SK-N-SH (cell line): ENCODE measurements at regions not wholly inside any gene's neighbourhood (a gene's known extent, or its start where the extent isn't known, plus 50 kb on each side); places are given as distances from the start of the nearest gene placed in this dataset.

Experiments
- CTCF ChIA-PET: fragments of 300-600, 350-600 bp; formaldehyde crosslinking; extraction: SDS; loops from one replicate; lab custom pipeline; 2021; lab: Yijun Ruan, JAX
- POLR2A ChIA-PET: fragments of 350-600 bp; sonication (Branson Sonifier 250); formaldehyde crosslinking; extraction: SDS; loops from one replicate; lab custom pipeline; 2020; ENCODE audit warnings: antibody characterized with exemption, inconsistent platforms; lab: Yijun Ruan, JAX
- DNase-seq: peaks from one replicate; pipeline ENCODE4 v3.0.0; 2012
- H2AFZ ChIP-seq: fragments of 200-600 bp; sonication (generic); 2 replicates; pipeline ENCODE4 v1.8.1; 2016; ENCODE audit warnings: antibody characterized with exemption, mild to moderate bottlenecking, low read depth
- H3F3A ChIP-seq: fragments of 200-600 bp; sonication (generic); replicated peaks from 2 replicates; pipeline ENCODE3; 2016; ENCODE audit warnings: antibody characterized with exemption, mild to moderate bottlenecking; ENCODE audit not compliant: insufficient read depth
- H3K27ac ChIP-seq, 2 experiments: fragments of 200-500 bp in 1 of 2; fragments of 200-600 bp in 1 of 2; sonication (Bioruptor generic) in 1 of 2; sonication (generic), shearing (Covaris generic) in 1 of 2; 2 replicates each; pipeline versions ENCODE4 v1.5.1 to v1.6.1; 2014 to 2016; ENCODE audit warnings: low read depth in 2 of 2, inconsistent platforms in 1 of 2, low read length in 1 of 2, mild to moderate bottlenecking in 1 of 2, mixed read lengths in 1 of 2
- H3K27me3 ChIP-seq: fragments of 200-600 bp; sonication (generic), shearing (Covaris generic); 2 replicates; pipeline ENCODE4 v1.6.1; 2016; ENCODE audit warnings: mixed run types; ENCODE audit not compliant: insufficient read depth
- H3K36me3 ChIP-seq, 2 experiments: fragments of 200-500 bp in 1 of 2; fragments of 200-600 bp in 1 of 2; sonication (Bioruptor generic) in 1 of 2; sonication (generic) in 1 of 2; replicated peaks in 1 of 2; 2 replicates each; pipeline versions ENCODE3 to v1.5.1; 2014 to 2016; ENCODE audit warnings: low read length in 1 of 2, mild to moderate bottlenecking in 1 of 2; ENCODE audit not compliant: insufficient read depth in 2 of 2, control insufficient read depth in 1 of 2
- H3K4me1 ChIP-seq, 2 experiments: fragments of 200-500 bp in 1 of 2; fragments of 200-600 bp in 1 of 2; sonication (Bioruptor generic) in 1 of 2; sonication (generic), shearing (Covaris generic) in 1 of 2; 2 replicates each; pipeline versions ENCODE4 v1.5.1 to v1.6.1; 2014 to 2016; ENCODE audit warnings: low read depth in 1 of 2, low read length in 1 of 2, mixed run types in 1 of 2; ENCODE audit not compliant: insufficient read depth in 2 of 2, control insufficient read depth in 1 of 2
- H3K4me2 ChIP-seq: fragments of 200-600 bp; sonication (generic), shearing (Covaris generic); 2 replicates; pipeline ENCODE4 v1.6.1; 2017; ENCODE audit warnings: mixed run types
- H3K4me3 ChIP-seq, 2 experiments: fragments of 200-500 bp in 1 of 2; fragments of 200-600 bp in 1 of 2; sonication (Bioruptor generic) in 1 of 2; sonication (generic), shearing (Covaris generic) in 1 of 2; 2 replicates each; pipeline versions ENCODE4 v1.5.1 to v1.8.1; 2014 to 2016; ENCODE audit warnings: low read depth in 2 of 2, inconsistent platforms in 1 of 2, low read length in 1 of 2, mild to moderate bottlenecking in 1 of 2, mixed read lengths in 1 of 2, moderate library complexity in 1 of 2
- H3K79me2 ChIP-seq: fragments of 200-600 bp; sonication (generic); 2 replicates; pipeline ENCODE4 v1.8.1; 2017; ENCODE audit warnings: mild to moderate bottlenecking; ENCODE audit not compliant: insufficient read depth
- H3K9ac ChIP-seq: fragments of 200-600 bp; sonication (generic); 2 replicates; pipeline ENCODE4 v1.6.1; 2017; ENCODE audit warnings: mixed run types
- H3K9me2 ChIP-seq: fragments of 200-600 bp; sonication (generic); 2 replicates; pipeline ENCODE4 v1.6.1; 2017; ENCODE audit warnings: mixed run types
- H3K9me3 ChIP-seq: fragments of 200-600 bp; sonication (generic); 2 replicates; pipeline ENCODE4 v1.6.1; 2017; ENCODE audit warnings: mixed run types, mild to moderate bottlenecking, moderate library complexity
- H4K20me1 ChIP-seq: fragments of 200-600 bp; sonication (generic); 2 replicates; pipeline ENCODE4 v1.6.1; 2017; ENCODE audit warnings: mild to moderate bottlenecking, mixed run types; ENCODE audit not compliant: insufficient read depth
- CHD2 ChIP-seq: fragments of 150-350 bp; IDR thresholded peaks from 2 replicates; pipeline ENCODE4 v1.6.1; 2018; ENCODE audit warnings: low read length; ENCODE audit not compliant: partially characterized antibody
- CTCF ChIP-seq: fragments of 200-600 bp; sonication (generic); IDR thresholded peaks from 2 replicates; pipeline ENCODE4 v1.6.1; 2017; ENCODE audit warnings: antibody characterized with exemption, mild to moderate bottlenecking, moderate library complexity
- EZH2phosphoT487 ChIP-seq: fragments of 200-600 bp; sonication (generic); IDR thresholded peaks from 2 replicates; pipeline ENCODE4 v1.6.1; 2017; ENCODE audit warnings: low read depth, mixed run types, mild to moderate bottlenecking, antibody characterized with exemption, moderate library complexity, borderline replicate concordance
- FOSL2 ChIP-seq: IDR thresholded peaks from 2 replicates; pipeline ENCODE4 v1.4.0; 2012; ENCODE audit warnings: low read depth, mild to moderate bottlenecking, moderate library complexity, borderline replicate concordance
- GABPA ChIP-seq: IDR thresholded peaks from 2 replicates; pipeline ENCODE4 v1.4.0; 2012; ENCODE audit warnings: low read depth, mild to moderate bottlenecking
- IRF3 ChIP-seq: fragments of 150-350 bp; IDR thresholded peaks from 2 replicates; pipeline ENCODE4 v1.6.1; 2016; ENCODE audit warnings: mild to moderate bottlenecking, low read depth, low read length
- MEF2A ChIP-seq: IDR thresholded peaks from 2 replicates; pipeline ENCODE4 v1.4.0; 2012; ENCODE audit warnings: low read depth, borderline replicate concordance
- MXI1 ChIP-seq: IDR thresholded peaks from 2 replicates; pipeline ENCODE4 v1.6.1; 2012; ENCODE audit warnings: mild to moderate bottlenecking, low read depth, low read length, improper control_type of control experiment
- POLR2AphosphoS5 ChIP-seq: IDR thresholded peaks from 2 replicates; pipeline ENCODE4 v1.6.1; 2012; ENCODE audit warnings: low read depth, low read length
- SIN3A ChIP-seq: IDR thresholded peaks from 2 replicates; pipeline ENCODE4 v1.6.1; 2012; ENCODE audit warnings: low read depth, mild to moderate bottlenecking, low read length, moderate library complexity, borderline replicate concordance
- SMC3 ChIP-seq: IDR thresholded peaks from 2 replicates; pipeline ENCODE4 v1.6.1; 2012; ENCODE audit warnings: low read depth, low read length, improper control_type of control experiment
- TCF12 ChIP-seq: IDR thresholded peaks from 2 replicates; pipeline ENCODE4 v1.4.0; 2012
- USF2 ChIP-seq: fragments of 150-350 bp; IDR thresholded peaks from 2 replicates; pipeline ENCODE4 v1.6.1; 2017; ENCODE audit warnings: antibody characterized with exemption, low read length, low read depth, borderline replicate concordance
- ZBTB33 ChIP-seq: IDR thresholded peaks from 2 replicates; pipeline ENCODE4 v1.4.0; 2012; ENCODE audit warnings: low read depth, borderline replicate concordance
- WGBS: methylation state at CpG from one replicate; pipeline ENCODE4 v1.1.6; 2017; ENCODE audit warnings: low lambda C conversion rate; 5-methylcytosine and 5-hydroxymethylcytosine counted together

DNA sequence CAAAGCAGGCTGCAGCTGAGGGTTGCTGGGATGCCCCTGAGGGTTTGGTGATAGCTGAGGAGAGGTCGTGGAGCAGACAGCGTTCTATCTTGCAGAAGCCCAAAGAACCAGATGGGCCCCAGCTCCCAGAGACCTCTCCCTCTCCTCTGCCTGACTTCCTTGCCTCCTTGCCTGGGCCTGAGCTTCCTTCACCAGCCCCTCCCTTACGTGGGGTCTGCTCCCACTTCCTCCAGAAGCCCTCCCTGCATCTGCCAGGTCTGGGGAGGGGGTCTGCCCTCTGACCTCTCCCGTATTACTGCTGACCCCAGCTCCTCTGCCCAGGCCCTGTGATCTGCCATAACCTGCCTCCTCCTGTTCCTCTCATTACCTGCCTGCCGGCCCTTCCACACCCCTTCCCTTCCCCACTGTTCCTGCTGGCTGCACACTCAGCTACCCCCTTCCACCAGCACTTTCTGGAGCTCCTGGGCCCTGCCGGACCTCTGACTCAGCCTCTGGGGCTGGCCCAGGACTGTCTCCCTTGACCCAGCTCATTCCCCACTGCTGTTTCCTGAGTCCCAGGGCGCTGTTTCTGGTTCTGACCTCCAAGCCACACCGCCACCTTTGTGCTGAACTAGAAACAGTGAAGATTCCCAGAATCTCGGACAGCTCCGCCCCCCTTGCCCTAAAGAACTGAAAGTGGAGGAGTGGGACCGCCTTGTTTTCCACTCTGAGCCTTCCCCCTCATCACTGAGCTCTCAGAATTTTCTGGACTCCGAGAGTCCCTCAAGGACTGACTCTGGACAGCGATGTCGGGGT, 237.7 kb upstream of the C1orf174 start (continued):
- TF ChIP-seq ZBTB33 (no peak), SIN3A (no peak), MEF2A (no peak), IRF3 (no peak), POLR2AphosphoS5 (no peak), GABPA (no peak), EZH2phosphoT487 (no peak), FOSL2 (no peak), USF2 (no peak), CTCF (no peak)

GRCh38 chr1:4139646-4140045, 239.6 kb upstream of the C1orf174 start:
- Histone ChIP-seq H3K27ac (no peak overlapping the region), H3K4me3 (no peak overlapping the region), H3K9me3 (no peaks in the 10 kb centered on the region), H3K79me2 (no peaks in the 10 kb centered on the region), H3K9me2 (no peaks in the 10 kb centered on the region), H4K20me1 (no peaks in the 10 kb centered on the region), H2AFZ (no peak overlapping the region), H3K27me3 (no peaks in the 10 kb centered on the region), H3K4me1 (no peaks in the 10 kb centered on the region), H3K36me3 (no peaks in the 10 kb centered on the region), H3K9ac (no peak overlapping the region), H3K4me2 (no peak overlapping the region), H3F3A (no peaks in the 10 kb centered on the region)
- 33% methylated on average over 6 of the region's 8 CpGs for WGBS
- no peak for TF ChIP-seq TCF12
- no peak for TF ChIP-seq IRF3
- TF ChIP-seq SIN3A: no peak
- no peak for TF ChIP-seq EZH2phosphoT487
- TF ChIP-seq USF2: no peak
- TF ChIP-seq MEF2A: no peak
- TF ChIP-seq SMC3: no peak
- TF ChIP-seq MXI1: no peak
- no peak for TF ChIP-seq CHD2
- no peak for DNase-seq
- ChIA-PET CTCF (no interaction called here), POLR2A (no interaction called here)
